ENCODE measurements at regions not wholly inside any gene's neighbourhood (a gene's known extent, or its start where the extent isn't known, plus 50 kb on each side); places are given as distances from the start of the nearest gene placed in this dataset.
A peak's percentile ranks its signal among the peaks of the same experiment; 100 is the strongest.

DNA sequence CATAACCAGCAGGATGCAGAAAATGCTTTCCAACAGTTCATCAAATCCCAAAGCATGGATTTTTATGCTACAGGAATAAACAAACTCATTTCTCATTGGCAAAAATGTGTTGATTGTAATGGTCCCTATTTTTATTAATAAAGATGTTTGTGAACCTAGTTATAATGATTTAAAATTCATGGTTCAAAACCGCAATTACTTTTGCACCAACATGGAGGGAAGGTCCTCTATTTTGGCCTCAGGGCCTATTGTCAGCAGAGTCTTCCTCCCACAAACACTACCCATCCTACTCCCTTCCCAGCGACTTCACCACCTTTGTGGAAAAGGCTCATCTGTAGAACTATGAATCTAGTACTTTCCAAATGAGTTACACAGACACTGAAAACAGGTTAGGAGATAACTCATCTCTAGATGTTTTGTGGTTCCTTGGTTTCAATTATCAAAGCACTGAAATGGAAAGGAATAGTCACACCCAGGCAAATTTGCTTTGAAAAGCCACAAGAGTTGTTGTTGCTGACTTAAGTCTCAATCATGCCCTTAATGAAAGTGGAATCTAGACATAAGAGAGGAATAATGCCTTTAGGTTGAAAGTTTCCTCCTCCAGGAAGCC lies 59.4 kb upstream of the FRMD4A start:
- no peak for DNase-seq (ENCODE audit: low read depth)

DNA sequence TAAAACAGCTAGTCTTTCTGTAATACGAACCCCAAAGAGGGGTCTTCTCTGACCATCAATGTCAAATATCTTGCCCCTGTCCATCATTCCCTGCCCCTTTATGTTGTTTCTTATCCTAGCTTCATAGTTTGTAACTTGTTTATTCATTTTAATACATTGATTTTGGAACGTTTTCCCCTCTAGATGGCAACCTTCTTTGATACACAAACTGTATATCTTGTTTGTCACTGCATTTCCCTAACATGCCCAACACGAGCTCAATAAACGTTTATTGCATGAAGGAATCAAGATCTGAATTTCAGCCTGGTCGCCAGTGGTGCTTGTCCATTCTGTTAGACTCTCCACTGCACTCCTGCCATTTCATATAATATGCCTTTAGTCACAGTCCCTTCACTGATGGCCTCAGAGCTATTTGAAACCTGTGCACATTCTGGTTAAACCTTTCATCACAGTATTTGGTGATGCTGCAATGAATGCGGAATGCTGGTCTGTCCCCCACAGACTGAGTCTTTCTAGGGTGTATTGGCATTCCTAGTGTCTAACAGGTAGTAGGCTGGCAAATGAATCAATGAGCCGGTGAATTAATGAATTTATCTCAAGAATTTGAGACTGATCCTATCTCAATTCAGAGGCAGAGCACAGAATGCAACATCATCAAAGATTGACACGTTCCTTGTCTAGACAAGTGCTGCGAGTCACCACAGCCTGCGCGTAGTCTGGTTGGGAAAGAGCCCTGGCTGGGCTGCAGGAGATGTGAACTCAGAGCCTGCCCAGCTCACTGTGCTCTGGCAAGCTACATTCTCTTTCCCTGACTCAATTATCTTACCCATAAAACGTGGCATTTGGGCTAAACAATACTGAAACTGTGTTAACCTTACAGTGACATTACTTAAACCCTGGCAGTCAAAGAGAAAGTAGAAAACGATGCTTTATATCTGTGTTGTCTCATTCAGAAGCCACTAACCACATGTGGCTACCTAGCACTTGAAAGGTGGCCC lies 55.2 kb upstream of the FRMD4A start:
- DNase-seq (ENCODE audit: low read depth): no peak

- DNase-seq (ENCODE audit: low read depth): no peak
Measured at GRCh38 chr10:14384915-14385314, 54.2 kb upstream of the FRMD4A start.

GRCh38 chr10:14384116-14384730 lies 53.5 kb upstream of the FRMD4A start:
- no peak for DNase-seq (ENCODE audit: low read depth)

DNA sequence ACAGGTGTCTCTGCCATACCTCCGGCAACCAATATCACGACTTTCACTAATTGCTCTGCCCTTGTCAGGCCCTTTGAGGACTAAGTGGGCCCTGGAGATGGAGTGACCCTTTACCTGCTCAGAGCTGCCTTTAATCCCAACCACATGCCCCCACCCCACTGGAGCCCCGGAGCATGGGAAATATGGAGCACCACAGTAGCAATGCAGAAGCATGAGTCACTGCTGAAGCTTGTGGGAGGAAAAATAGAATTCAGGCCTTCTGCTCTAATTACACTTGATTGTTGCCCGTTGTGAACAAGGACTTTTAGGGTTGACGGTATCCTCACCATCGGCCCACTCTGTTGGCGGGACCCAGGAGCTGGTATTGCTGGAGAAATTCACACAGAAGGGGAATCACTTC lies 52.5 kb upstream of the FRMD4A start:
- no peak for DNase-seq (ENCODE audit: low read depth)

DNA sequence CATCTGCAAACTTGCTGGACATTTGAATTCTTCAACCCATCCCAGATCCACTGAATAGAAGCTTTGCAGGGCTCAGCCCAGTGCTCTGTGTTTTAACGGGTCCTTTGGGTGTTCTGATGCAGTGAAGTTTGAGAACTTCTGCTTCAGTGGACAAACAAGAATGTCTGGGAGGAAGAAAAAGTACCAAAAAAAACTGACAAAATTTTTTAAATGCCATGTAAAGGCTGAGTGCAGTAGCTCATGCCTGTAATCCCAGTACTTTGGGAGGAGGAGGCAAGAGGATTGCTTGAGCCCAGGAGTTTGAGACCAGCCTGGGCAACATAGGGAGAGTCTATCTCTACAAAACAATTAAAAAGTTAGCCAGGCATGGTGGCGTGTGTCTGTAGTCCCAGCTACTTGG lies 51.8 kb upstream of the FRMD4A start:
- no peak for DNase-seq (ENCODE audit: low read depth)

- peak; percentile 11 for DNase-seq (ENCODE audit: low read depth)
Measured at GRCh38 chr10:14382022-14382421, 51.3 kb upstream of the FRMD4A start.

DNA sequence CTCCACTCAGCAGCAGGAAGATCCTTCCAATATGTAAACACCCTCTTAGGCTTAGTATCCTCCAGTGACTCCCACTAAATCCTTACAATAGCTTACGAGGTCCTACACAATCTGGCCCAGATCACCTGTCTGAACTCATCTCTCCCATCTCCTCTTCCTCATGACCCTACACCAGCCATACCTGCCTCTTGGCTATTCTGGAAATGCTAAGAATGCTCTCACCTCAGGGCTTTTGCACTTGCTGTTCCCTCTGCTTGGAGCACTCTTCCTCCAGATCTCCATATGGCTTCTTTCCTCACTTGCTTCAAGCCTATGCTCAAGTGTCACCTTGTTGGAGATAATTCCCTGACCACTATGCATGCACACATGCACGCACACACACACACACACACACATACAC lies 50.8 kb upstream of the FRMD4A start:
- DNase-seq (ENCODE audit: low read depth): no peak

DNA sequence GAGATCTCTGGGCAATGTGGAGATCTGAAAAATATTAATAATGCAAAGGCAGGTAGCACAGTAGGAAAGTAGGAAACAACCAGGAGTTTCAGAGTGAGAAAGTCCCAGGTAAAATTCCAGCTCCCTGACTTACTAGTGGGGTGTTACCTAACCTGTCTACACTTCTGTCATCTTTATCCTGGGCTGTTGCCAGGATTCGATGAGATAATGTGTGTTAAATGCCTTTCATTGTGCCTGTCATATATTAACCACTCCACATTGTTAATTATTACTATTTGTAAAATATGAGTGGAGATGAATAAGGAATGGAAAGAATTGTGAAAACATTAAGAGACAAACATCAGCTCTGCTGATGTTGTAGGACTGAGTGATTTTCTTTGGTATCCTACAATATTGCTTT lies 50.0 kb upstream of the FRMD4A start:
- DNase-seq (ENCODE audit: low read depth): no peak
